ENCODE measurements at regions not wholly inside any gene's neighbourhood (a gene's known extent, or its start where the extent isn't known, plus 50 kb on each side); places are given as distances from the start of the nearest gene placed in this dataset.

DNA sequence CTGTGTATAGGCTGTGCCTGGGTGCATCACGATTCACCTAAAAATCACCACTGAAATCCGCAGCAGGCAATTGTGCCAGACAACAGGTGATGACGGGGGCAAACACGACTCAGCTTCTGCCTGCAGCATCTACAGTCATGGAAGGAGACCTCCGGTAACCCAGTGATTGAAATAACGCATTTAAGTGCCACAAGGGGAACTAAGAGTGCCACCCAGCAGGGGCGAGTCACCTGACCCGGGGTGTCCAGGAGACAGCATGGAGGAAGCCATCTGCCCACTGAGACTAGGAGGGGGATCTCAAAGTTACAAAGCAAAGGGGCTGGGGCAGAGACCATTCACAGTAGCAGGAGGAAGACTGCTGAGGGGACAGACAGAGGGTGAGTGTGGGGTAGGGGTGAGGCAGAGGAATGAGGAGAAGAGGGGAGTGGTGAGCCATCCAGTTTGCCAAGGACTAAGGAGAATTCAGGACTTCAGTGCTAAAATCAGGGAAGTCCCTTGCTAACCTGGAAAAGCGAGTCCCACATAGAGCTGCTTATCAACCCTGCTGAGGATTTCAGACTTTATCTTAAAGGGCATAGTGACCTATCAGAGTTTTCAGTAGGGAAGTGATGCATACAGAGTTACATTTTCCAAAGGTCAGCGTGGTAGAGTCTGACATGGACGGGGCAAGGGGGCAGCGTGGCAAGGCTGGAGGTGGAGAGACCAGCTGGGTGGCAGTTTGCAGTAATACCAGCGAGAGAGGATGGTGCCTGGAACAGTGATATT, 256.7 kb upstream of the HES1 start:
- DNase-seq: no peak

DNA sequence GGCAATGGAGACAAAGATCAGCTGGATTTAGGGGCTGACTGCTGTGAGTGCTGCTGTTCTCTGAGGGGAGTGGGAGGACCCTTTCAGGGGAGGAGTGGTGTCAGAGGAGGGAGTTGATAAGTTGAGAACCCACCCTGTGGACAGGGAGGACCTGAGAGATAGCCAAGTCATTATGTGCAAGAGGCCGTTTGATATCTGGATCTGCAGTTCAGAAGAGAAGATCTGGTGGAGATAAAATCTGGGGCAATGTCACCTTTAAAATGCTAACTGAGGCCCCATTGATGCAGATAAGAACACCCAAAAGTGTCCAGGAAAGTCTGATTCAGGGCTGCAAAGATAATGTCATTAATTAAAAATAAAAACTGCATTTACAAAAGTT, 256.1 kb upstream of the HES1 start:
- no peak for DNase-seq

DNA sequence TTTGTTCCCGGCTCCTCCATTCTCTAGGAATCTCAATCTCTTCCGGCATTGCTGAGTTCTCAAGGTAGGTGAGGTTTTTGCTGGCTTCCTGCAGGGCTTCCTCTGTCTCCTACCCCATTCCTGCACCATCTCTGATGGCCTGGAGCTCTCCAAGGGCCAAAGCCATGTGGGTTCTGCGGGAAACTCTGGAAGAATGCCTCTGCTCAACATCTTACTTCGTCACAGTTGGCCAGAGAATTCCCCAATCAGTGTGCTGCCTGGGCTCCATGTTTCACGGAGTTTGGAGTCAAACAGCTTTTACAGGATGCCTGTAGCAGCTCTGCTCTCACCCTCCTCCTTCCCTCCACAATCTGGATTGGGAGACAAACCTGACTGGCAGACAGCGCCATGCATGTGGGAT, 253.9 kb upstream of the HES1 start:
- no peak for DNase-seq

DNA sequence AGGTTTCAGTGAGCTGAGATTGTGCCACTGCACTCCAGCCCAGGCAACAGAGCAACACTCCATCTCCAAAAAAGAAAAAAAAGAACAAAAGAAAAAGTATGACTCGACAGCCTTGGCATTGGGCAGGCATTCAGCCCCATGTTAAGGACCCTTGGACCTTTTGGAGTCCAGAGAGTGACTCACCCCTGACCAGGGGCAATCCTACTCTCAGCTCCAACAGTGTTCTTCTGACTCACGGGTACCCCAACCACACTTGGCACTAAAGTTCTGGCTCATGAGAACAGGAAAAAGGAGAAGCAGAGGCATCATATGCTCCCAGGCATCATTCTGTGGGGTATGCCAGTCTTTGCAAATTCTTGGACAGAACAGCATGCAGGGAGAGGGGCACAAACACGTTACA, 252.4 kb upstream of the HES1 start:
- no peak for DNase-seq

DNA sequence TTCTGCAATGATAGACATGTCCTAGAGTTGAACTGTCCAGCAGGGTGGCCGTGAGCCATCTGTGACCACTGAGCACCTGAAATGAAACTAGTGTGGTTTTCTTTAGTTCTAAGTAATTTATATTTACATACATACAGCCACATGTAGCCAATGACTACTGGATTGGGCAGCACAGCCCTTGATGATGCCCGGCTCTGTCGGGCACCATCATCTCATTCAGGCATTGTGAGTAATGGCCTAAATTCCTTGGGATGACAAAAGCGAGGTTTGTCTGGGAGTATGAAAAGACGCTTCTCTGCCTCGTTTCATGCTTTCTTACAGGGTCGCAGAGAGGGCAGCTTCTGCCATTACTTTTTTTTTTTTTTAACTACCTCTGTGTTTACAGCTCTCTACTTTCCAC, 251.9 kb upstream of the HES1 start:
- DNase-seq: no peak

DNA sequence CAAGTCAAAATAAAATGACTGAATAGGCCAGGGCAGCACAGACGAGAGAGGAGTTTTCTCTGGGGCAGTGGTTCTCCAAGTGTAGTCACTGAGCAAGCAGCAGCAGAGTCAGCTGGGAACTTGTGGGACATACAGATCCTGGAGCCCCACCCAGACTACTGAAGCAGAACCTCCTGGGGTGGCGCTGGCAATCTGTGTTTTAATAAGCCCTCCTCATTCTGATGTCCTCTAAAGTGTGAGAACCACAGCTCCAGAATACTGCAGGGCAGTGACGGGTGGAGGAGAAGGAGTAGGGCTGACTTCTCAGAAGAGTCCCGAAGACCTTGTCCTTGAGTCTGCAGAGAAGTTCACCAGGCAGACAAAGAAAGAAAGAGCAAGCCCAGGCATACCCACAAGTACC, 251.3 kb upstream of the HES1 start:
- DNase-seq: no peak

DNA sequence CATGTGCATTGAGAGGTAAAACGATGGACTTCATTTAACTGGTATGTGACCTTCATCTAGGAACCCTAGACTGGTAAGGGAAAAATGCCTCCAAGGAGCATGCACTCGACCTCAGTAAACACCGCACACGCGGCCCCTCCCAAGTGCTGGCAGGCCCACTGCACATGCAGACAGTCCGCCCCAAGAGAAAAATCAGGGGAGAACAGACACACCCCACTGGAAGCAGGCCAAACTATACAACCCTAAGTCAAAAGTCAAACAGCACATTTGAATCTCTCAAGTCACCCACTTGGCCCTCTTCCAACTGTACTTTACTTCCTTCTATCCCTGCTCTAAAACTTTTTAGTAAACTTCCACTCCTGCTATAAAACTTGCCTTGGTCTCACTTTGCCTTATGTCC, 250.1 kb upstream of the HES1 start:
- no peak for DNase-seq

DNA sequence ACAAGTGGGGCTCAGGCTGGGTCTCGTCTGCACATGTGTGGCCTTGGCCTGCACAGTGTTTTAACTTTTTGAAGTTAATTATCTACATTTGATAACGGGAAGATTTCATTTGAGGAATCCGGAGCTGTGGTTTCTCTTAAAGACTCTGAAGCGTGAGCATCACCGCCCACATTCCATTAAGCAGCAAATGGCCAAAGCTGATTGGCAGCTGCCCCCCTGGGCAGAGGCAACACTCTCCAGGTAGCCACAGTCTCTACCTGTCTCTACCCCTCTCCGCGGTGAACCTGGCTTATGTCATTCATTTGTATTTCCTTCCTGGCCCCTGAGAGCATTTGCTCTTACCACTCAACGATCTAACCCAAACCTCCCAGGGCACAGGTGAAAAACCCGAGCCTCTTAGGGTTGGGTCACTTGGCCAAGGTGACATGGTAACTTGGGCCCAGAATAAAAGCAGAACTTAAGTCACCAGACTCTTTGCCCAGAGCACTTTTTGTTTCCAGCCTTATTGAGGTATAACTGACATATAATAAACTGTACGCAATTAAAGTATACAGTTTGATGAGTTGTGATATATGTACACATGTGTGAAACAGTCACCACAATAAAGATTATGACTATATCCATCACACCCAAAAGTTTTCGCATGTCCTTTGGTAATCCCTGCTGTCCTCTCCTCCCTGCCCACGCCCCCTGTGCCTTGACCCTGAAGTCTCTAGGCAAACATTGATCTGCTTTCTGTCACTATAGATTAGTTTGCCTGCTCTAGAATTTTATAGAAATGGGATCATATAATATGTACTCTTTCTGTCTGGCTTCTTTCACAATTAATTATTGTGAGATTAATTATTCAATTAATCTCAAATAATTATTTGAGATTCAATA, 245.7 kb upstream of the HES1 start:
- DNase-seq: no peak

DNA sequence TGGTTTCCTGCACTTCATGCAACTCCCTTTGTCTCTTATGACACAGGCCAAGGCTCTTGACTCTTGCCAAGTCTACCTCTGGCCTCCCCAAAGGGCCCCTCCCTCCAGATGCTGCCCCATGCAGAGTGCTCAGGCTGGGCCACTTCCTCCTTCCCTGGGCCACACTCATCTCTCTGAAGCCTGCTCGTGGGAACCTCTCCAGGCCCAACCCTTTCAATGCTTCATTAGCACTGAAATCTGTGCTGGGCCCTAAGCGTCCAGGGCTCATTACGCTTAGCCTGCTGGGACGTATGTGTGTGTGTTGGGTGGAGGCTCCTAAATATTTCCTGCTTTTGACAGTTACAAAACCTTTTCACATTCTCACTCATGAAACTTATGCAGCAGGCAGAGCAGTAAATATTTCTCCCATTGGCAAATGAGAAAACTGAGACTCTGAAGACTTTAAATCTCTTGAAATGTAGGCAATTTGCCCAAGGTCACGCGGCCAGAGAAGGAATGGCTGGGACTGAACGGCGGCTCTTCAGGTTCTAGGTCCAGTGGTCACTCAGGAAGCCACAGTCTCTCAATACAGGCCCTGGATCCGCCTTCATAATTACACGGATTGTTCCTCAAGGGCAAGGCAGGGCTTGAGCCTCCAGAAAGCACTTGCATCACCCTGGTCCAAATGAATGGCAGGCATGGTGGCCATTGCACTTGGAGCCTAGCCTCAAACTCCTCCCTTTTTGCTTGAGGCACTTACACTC, 241.7 kb upstream of the HES1 start:
- DNase-seq: no peak

DNA sequence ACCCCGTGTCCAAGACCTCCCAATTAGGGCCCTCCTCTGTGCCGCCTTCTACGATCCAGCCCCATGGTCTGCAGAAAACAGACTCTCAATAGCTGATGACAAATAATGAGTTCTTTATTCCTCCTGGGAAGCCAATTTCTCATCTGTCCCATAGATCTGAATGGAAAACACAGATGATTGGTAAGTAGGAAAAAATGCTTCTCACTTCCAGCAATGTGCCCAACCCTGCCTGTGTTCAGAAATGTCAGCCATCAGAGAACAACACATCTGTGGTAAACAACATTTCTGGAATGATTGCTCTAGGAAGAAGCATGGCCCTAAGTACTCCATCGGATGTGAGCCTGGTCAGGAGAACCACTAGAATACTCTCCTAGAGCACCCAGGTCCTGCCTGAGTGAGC, 240.5 kb upstream of the HES1 start:
- DNase-seq: no peak

DNA sequence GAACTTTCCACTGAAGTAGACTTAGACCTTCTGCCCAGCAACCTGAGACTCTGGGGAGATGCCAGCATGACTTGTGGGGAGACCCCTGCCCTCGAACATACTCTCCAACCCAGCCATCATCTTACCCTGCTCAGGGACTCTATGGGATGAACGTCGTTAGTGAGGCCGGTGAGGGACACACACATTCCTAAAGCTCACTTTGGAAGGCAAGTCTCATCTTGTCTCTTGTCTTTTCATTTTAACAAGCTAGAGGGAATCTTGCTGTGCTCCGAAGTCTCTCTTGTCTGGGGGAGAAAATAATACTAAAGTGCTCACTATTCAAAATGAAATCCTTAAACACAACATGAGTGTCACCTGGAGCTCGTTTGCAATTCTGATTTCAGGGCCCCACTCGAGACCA, 239.5 kb upstream of the HES1 start:
- no peak for DNase-seq

DNA sequence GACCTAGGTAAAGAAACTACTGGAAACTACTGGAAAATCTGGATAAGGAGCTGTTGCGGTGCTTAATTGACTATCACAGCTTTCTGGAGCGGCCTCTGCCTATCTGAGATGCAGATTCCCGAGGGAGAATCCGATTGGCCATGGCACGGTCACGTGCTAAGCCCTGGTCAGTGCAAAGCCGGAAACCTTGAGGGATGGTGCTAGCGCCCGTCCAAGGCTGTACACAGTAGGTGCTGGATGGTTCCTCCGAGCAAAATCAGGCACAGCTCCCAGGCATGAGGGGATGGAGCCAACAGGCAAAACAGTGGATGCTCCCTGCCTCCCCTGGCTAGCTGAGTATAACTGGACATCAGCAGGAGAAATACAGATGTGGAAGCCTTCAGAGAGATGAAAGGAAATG, 238.7 kb upstream of the HES1 start:
- no peak for DNase-seq

DNA sequence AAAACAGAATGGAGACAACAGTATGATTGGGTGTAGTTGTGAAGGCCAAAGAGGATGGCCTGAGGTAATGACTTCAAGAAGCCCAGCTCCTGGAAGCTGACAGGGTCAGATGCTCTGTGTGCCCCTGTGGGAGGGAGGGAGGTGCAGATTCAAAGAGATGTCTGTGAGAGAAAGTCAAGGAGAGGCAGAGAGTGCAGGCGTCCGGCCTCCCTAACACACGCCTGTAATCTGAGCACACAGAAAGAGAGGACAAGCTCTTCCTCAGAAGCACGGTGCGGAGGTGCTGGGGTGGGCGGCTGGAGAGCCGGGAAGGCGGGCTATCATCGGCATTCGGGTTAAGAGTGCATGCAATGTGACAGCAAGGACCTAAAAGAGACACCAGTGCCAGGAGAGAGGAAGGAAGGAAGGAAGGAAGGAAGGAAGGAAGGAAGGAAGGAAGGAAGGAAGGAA, 238.2 kb upstream of the HES1 start:
- DNase-seq: no peak

DNA sequence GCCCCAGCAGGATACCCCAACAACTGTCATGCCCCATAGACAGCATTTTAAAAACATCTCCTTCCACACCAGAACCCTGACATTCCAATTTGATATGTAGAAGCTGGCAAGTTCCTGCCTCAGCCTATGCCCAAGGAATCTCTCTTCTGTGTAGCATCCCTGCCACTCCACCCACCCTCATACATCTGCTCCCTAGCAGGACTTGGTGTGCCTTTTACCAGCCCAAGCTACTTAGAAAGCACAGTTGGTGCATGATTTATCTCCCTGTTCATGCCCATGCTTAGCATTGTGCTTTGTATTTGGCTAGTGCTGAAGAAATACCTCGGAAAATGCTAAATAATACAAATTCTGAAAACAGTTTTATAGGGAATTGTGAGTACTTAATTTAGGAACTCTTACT, 236.9 kb upstream of the HES1 start:
- no peak for DNase-seq

DNA sequence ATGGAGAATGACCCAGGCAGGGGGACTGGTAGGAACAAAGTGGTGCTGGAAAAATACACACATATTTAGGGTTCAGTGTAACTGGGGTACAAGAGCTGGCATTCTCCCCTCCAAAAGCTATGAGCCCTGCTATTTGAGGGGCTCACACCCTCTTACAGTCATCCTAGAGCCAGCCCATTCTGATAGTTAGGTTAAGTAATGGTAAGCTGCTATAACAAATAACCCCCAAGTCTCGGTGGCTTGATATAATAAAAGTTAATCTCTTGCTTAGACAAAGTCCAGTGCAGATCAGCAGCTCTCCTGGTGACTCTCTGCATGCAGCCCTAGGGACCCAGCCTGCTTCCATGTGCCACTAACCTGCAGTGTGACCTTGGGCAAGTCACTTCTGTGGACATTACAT, 234.9 kb upstream of the HES1 start:
- DNase-seq: no peak

DNA sequence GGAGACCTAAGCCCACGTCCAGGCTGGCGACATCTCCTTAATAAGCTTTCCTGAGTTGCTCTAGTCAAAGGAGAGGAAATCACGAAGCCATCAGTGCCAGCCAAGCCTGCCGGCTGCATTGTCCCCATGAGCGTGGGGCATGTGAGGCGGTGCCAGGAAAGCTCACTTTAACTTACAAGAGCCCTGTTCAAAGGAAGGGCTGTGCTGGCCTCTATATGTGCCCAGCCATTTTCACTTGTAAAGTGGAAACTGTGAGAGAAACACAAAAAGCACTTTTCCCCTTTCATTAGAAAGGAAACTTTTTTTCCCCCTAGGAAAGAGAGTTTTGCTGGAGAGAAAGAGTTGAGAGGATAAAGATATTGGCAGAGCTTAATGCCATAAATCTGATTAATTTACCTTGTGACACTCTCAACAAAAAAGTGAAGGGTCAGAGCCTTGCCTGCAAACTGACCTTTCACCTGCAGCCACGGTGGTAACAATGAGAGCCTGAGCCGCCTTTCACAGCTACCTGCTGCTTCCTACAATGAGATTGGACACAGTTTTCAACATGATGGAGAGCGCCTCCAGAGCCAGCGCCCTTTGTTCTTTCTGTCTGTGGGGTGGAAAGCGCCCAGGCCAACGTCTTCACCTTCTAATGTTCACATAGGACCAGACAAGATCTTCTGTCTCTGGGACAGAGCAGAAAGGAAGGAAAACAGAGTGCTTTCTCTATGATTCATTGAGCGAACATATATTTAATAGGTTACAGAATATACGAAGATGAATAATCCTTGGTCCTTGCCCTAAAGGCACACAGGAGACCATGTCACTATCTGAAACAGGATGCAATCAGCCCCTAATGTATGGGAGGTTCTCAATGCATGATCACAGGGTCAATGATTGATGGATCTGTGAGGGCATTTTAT, 233.1 kb upstream of the HES1 start:
- no peak for DNase-seq

DNA sequence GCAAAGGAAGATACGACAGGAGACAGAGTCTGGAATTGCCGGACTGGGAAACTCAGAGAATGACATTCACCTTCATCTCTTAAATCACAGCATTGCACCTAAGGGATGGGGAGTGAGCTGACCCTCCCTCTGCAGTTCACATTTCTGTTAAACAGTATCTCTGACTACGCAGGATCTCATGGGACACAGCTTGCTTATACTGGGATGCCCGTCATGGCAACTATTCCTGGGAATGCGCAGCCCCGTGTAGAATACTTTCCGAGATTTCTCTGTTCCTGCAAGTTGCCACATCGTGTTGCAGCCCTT, 232.5 kb upstream of the HES1 start:
- DNase-seq: no peak

DNA sequence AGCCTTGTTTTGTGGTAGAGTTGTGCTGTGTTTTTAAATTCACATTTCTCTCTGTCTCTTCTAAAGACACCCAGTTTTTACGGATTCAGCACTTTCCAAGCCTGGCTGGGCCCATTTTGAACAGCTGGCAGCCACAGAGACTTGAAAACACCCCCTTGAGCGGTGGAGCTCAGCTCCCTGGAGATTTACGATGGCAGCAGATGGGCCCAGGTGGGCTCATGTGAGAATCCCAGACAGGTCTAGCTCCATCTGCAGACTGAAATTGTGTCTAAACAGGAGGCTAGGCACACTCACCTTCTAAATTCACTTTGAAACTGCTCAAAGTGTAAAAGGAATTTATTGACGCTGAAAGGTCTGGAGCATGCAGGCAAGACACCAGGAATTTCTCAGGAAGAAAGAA, 232.0 kb upstream of the HES1 start:
- no peak for DNase-seq

DNA sequence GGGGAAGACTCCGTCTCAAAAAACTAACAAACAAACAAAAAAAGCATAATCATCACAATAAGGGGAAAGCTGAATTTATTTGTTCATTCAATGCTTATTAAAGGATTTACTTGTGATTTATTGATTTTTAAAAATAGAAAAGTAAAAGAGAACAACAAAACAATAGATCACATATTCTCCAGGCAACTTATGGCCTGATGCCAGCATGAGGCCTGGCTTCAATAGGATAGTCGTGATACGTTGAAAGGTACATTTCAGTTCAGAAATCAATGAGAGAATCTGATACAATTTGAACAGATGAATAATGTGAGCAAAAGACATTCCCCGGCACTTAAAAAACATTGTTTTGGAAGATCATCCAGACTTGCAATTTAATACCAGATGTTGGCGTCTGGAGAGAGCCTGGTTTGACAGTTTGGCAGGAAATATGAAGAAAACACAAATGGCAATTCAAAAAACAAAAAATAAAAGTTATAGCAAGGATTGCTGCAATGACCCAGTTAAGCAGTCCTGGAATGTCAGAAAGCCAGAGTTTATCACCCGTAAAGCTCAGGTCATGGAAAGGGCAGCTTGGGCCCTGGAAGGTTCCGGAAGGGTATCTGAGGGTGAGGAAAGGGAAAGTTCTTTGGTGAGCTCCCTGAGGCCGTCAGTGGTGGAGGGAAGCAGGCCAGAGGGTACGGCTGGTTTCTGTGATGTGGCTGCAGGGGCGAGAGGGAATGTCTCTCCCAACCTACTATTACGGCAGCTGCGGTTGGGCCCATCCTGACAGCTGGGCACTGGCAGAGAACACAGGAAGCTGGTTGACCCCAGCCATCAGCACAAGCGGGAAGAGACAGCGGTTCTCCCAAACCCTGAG, 230.2 kb upstream of the HES1 start:
- no peak for DNase-seq

DNA sequence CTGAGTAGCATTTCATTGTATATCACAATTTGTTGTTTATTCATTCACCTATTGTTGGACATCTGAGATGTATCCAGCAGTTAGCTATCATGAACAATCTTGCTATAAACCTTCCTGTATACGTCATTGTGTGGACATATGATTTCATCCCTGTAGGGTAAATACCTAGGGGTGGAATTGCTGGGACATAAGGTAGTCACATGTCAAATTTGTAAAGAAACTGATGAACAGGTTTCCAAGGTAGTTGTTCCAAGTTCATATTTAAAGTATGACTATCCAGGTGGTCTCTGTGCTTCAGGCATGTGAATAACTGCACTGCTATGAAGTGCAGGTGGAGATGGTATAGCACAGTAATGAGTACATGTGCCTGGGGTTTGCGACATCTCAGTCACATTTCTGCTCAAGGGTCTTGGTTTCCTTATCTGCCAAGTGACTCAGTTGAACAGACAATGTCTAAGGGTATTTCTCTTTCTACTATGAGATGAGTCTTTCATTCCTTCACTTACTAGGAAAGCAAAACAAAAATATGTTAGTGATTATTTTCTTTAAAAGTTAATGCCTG, 229.0 kb upstream of the HES1 start:
- DNase-seq: no peak

DNA sequence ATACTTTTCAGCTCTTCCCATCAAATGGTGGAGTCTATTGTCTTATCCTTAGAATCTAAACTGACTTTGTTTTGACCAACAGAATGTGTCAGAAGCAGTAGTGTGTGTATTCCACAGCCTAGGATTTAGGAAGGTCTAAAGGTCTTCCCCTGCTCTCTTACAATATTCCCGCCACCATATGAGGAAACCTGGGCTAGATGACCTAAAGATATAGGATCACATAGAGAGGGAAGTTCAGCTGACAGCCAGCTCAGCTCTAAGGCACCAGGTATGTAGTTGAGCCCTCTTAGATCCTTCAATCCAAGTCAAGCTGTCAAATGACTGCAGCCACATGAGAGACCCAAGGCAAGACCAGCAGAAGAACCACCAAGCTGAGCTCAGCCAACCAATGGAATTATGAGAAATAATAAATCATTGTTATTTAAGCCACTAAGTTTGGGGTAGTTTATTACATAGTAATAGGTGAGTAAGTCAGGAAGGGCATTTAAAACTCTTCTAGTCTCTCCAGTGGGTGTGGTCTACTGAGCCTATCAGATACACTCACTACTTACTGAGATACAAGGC, 227.7 kb upstream of the HES1 start:
- DNase-seq: no peak

All from KG1 (cell line).